ENCODE measurements at regions not wholly inside any gene's neighbourhood (a gene's known extent, or its start where the extent isn't known, plus 50 kb on each side); places are given as distances from the start of the nearest gene placed in this dataset.
A peak's percentile ranks its signal among the peaks of the same experiment; 100 is the strongest.

DNA sequence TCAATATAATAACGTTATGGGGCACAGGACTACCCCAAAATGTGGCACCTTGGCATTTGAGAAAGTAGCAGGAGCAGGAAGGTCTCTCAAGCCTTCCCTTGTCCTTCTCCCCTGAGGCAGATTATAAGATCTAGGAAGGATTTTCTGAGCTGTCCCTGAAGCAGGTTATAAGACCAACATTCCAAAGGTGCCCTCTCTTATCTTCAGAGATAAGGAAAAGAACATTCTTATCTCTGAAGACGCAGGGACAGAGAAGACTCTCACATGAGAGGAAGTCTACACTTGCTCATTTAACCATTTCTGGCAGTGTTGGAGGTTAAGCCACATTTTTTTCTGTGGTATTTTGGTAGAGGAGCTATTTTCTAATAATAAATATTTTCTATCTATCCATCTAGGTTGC, 437.9 kb upstream of the MAOA start:
- DNase-seq (ENCODE audit: low read depth, low spot score): peak; percentile 5

DNA sequence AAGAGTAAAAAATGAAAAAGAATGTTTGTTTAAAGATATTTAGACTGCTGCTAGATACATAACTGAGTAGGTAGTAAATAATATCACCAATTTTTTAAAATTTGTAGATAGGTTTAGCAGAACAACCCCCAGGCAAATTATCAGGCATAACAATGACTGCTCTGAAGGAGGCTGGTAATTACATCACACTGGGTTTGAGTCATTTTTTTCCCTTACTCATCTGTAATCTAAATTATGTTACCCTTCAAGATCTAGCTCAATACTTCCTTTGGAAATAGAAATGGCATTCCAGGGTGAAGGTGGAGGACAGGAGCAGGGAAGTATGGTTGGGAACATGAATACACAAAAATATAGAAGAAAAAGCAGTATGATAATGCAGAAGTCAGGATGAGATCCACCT, 431.6 kb upstream of the MAOA start:
- DNase-seq (ENCODE audit: low read depth, low spot score): no peak

DNA sequence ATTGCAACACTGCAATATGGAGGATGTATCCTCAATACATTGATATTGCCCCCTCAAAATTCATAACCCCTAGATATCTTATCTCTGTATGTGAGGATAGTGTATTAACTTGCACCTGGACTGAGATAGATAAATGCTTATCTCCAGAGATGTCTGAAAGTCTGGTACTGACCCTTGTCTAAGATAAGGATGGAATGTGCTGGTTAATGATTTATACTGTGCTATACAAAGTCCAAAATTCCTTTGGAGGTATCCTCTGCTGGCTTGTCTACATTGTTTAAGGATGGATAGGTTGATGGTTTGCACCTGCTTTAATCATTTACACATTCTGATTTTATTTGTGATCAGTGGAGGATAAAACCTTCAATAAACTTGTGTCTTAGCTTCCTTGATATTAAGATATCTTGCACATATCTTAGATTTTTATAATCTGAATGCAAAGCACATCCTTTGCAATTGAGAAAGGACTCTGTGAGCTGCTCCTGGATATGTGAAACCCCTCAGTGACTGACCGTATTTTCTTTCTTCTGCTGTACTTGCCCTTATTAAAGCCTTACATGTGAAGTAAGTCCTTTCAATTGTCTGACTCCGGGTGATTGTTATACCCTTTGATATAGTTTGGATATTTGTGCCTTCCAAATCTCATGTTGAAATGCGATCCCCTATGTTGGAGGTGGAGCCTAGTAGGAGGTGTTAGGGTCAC, 430.3 kb upstream of the MAOA start:
- DNase-seq (ENCODE audit: low read depth, low spot score): no peak

DNA sequence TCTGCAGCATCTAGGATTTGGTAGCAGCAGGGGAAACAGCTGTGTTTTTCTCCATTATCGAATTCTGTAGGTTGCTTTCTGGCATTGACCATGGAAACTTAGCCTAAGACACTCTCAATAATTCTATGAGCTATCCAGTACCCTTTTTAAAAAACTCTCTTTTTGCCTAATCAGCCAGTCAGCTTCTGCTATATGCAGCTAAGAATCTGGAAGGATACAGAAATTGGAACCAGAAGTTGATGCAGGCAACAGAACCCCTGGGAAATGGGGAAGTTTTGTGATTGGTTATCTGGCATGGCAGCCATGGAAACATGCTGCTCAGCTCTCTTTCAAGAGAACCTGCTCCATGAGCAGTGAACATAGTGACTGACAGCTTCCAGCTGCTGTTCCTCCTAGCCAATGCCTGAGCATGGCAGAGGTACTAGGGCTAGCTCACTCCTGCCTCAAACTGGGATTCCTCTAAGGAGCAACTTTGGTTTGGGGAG, 417.6 kb upstream of the MAOA start:
- peak; percentile 3 for DNase-seq (ENCODE audit: low read depth, low spot score)

DNA sequence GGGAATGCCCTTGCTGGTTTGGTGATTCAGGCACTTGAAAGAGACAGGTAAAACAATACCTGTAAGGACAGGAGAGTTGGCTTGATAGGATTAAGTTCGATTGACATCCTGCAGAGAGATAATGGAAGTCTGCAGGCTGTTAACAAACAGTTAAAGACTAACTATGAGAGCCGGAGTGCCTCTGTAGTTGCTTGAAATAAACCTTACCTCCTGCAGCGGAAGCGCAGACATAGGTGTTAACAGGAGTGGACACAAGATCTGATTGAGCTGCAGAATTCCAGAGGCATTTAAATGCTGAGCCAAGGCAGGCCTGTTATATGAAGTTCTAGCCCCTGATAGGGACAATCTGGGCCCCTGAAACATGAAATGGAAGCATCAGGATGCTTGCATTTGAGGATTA, 416.7 kb upstream of the MAOA start:
- DNase-seq (ENCODE audit: low read depth, low spot score): no peak

DNA sequence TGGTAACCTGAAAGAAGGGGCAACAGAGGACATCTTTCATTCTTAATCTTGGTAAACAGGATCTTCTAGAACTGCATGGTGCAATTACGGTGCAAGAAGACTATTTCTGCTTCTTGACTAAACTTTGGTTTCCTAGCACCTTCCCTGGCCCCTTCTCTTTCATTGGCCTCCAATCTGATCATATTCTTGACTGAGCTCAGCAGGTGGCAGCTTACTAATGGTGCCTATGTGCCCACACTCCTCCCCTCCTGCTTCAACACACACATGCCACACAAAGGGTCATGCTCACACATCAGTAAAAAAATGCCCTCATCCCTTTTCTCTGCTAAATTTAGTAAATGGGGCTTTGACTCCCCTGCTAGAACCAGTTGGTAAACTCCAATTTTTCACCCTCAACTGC, 400.5 kb upstream of the MAOA start:
- no peak for DNase-seq (ENCODE audit: low read depth, low spot score)

DNA sequence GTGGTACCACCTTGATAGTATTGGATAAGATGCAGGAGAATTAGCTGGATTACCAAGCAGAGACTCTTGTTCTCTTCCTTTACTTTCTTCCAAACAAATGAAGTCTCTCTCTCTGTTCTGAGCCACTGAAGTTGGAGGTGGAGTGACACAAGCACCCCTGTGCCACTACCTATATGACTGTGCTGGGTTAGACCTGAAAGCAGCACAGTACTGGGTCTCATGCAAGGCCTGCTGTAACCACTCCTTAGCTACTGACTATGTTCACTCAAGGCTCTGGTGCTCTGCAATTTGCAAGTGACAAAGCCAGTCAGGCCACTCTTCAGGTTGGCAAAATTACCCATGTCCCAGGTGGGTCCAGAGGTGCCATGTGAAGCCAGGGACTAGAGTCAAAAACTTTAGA, 389.6 kb upstream of the MAOA start:
- no peak for DNase-seq (ENCODE audit: low read depth, low spot score)

DNA sequence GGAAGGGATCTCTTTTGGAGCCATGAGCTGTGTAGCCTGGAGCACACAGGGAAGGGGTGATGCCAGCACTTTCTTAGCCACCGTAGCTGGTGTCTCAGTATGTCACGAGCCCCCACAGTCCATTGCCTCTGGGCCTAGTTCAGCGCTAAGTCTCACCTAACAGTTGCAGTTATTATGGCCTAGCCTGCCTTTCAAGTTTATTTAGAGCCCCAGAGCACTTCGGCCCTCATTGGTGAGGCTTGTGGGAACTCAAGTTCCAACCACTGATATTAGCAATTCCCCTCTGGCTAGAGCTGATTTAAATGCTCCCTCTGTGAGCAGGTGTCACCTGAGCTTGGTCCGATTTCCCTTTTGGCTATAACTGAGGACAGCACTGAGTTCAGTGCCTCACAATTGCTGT, 388.4 kb upstream of the MAOA start:
- DNase-seq (ENCODE audit: low read depth, low spot score): peak; percentile 84

DNA sequence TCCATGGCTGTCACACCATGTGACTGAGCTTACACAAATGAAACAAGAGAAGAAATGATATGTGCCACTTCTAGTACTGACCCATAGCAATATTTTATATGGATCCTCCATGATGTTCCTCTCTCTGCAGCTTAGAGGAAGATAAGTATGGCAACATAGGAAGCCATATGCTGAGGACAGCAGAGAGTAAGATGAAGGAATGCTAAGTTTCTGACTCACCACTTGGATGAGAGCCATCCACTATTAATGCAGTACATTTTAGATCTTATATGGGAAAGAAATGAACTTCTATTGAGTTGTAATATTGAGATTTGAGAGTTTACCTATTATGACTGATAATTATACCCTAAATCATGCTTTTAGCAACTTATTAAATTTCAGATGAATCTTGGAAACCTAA, 386.9 kb upstream of the MAOA start:
- DNase-seq (ENCODE audit: low read depth, low spot score): no peak

DNA sequence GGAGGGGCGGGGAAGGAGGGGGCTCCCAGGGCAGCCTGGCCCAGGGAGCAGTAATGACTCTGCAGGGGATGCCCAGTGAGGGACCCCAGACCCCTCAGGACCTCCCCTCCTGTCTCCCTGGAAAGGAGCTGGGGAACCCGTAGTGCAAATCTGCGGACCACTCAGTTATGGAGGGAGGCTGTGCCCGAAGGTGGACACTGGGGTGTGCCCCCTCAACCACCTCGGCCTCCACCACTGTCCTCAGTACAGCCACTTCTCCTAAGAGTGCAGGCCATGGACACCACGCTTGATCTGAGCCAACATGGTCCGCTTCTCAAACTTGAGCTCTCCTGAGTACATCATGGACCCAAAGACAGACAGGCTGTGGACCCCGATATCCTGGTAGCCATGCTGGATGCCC, 378.2 kb upstream of the MAOA start:
- no peak for DNase-seq (ENCODE audit: low read depth, low spot score)

DNA sequence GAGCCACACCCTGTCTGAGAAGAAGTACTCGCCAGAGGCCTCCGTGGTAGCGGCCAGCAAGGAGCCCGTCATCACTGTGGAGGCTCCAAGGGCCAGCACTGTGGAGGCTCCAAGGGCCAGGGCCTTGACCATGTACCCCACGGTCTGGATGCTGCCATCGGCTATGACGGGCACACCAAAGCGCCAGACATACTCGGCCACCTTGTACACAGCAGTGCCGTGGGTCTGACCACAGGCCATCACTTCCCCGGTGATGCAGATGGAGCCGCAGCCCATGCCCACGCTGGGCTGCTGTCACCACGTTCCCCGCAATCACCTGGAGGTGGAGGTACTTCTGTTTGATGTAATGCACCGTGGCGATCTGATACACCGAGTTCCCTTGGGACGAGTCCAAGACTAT, 377.7 kb upstream of the MAOA start:
- no peak for DNase-seq (ENCODE audit: low read depth, low spot score)

DNA sequence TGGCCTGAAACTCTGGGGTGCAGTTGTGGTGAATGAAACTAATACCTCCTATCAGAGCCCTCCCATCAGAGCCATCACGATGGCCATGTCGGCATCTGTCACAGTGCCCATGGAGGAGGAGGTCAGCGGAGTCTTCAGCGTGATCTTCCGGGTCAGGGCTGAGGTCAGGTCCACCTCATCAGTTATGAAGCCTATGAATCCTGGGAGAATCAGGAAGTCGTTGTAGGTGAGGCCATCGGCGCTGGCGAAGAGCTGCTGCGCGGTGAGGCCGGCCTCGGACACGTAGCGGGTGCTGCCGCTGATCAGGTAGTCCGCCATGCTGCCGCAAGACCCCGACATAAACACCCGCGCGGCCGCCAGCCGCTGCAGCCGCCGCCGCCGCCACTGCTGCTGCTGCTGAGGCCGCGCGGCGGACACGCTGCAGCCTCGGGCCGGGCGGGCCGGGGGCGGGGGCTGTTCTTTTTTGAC, 376.7 kb upstream of the MAOA start:
- DNase-seq (ENCODE audit: low read depth, low spot score): no peak

DNA sequence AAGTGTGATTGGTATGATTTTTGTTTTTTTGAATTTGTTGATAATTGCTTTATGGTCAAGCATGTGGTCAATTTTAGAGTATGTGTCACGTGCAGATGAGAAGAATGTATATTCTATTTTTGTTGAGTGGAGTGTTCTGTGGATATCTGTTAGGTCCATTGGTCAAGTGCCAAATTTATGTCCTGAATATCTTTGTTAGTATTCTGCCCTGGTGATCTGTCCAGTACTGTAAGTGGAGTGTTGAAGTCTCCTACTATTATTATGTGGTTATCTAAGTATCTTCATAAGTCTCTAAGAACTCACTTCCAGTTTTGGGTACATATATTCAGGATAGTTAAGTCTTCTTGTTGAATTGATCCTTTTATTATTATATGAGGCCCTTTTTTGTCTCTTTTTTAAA, 372.9 kb upstream of the MAOA start:
- DNase-seq (ENCODE audit: low read depth, low spot score): no peak

DNA sequence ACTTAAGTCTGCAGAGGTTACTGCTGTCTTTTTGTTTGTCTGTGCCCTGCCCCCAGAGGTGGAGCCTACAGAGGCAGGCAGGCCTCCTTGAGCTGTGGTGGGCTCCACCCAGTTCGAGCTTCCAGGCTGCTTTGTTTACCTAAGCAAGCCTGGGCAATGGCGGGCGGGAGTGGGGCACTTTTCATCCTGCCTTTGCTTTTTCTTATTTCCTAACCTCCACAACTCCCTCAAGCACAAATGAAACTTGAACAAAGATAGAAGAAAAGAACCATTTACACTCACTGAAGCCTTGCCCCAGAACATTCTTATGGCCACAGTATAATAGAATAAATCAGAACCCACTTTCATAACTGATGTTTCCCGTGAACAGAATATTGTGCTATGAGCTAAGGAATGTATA, 344.5 kb upstream of the MAOA start:
- DNase-seq (ENCODE audit: low read depth, low spot score): peak; percentile 17

DNA sequence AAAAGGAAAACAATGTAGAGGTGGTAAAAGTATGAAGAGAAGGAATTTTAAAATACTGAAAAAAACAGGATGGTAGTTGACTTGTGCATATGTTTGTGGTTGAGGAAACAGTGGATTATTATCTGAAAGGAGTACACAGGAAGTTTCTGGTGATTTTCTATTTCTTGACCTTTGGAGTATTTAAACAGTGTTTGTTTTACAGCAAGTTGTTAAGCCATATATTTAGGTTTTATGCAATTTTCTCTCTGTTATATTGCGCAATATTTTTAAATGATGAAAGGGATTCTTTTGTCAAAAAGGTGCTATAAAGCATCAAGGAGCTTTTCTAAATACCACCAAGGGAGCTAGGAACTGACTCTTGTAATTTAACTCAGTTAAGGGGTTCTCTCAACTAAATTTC, 343.1 kb upstream of the MAOA start:
- no peak for DNase-seq (ENCODE audit: low read depth, low spot score)

DNA sequence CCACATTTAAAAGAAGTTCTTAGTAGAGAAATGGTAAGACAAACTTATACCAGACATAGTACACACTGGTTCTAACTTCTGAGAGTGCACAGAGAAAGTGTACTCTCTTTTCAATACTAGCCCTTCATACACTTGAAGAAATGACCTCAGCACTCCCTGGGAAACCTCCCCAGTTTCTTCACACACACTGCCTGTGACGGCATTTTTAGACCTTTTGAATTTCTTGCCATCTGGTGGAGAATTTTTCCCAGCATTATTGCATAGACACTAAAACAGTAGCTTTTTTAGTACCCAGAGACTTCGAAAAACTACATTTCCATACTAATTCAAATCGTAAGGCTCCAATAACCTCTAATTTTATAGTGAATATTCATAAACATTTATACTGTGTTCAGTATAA, 341.6 kb upstream of the MAOA start:
- DNase-seq (ENCODE audit: low read depth, low spot score): no peak

DNA sequence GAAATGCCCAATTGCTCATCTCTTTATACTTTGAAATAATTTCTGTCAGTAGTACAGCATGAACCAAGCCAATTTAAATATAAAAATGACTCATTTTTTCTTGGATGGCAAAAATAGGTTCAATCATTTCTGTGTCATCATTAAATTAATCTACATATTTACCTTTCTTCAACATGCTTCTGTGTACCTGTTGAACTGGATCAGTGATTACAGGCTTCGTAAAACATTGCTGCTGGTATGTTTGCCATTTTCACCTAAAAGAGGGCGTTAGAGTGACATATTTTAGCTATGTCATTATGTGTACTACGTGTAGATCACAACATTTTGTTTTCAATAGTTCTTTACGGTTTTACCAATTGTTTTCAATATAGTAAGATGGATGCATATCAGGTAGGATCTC, 340.5 kb upstream of the MAOA start:
- DNase-seq (ENCODE audit: low read depth, low spot score): no peak

DNA sequence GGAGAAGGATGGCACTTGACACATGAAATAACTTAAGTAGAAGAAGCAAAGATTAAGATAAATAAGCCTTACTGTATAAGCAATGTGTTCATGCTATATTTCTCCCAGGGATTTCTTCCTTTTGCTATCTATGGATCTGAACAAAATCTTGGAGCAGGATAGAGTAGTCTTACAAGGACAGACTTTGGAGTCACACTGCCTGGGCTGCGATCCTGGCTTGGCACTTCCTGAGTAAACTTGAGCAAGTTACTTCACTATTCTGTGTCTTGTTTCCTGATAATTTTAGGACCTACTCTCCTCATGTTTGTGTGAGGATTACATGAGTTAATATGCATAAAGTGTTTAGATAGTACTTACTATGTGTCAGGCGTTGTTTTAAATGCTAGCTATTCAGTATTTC, 340.0 kb upstream of the MAOA start:
- DNase-seq (ENCODE audit: low read depth, low spot score): no peak

DNA sequence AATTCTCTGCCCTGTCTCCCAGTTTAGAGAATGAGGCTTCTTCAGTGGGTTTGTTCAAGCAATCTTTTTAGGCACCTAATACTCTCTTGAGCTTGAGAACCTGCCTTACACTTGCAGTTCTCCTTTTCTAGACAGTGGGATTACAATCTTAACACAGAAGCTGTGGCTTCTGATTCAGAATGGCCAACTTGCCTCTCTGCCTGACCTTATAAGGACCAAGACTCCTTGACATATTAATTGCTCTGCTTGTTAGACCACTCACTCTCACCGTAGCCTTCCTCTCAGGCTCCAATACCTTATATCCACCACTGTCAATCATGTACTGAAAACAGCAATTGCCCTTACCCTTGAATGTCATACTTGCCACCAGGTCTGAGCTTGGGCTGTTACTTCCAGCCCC, 338.7 kb upstream of the MAOA start:
- DNase-seq (ENCODE audit: low read depth, low spot score): no peak

DNA sequence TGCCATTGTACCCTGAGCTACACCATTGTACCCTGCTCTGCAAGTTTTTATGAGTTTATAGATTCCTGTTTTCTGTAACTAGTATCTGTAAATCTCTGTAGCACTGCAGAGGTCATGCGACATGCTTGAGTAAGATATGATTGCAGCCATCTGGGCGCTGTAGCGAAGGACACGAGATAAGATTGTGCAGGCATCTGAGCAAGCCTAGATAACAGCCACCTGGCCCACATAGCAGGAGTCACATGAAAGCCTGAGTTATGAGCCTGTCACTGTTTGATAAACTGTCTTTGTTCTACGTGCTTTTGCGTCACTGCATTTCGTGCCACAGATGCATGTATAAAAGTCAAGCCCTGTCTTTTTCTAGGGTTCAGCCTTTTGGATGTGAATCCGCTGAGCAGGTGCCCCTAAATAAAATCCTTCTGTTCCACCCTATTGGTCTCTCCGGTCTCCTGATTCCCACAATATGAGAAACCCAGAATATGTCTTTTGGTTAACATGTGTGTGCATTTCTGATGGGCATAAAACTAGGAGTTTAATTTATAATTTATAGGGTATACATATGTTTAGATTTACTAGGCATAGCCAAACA, 327.6 kb upstream of the MAOA start:
- no peak for DNase-seq (ENCODE audit: low read depth, low spot score)

DNA sequence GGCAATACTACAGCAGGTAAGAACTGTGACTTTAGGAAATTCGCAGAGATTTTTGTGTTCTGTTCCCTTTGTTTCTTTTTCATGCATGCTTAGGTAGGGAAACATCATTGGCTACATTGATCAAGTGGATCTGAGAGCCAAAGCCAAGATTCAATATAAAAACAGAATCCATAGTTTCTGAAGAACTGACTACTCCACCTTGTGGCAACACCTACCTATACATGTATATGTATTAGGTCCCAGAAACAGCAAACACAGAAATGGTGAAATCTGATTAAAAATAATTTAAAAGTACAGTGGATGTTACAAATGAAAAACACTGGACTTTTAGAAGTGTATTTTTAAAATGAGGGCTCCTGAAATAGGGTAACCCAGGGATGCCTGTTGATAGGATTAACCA, 322.6 kb upstream of the MAOA start:
- no peak for DNase-seq (ENCODE audit: low read depth, low spot score)

DNA sequence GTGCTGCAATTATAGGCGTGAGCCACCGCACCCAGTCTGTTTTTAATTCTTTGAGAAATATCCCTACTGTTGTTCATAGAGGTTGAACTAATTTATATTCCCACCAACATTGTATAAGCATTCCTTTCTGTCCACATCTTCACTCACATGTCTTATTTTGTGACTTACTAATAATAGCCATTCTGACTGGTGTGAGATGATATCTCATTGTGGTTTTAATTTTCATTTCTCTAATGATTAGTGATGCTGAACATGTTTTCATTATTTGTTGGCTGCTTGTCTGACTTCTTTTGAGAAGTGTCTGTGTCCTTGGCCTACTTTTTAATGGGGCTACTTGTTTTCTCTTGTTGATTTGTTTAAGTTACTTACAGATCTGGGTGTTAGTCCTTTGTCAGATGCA, 310.9 kb upstream of the MAOA start:
- no peak for DNase-seq (ENCODE audit: low read depth, low spot score)

DNA sequence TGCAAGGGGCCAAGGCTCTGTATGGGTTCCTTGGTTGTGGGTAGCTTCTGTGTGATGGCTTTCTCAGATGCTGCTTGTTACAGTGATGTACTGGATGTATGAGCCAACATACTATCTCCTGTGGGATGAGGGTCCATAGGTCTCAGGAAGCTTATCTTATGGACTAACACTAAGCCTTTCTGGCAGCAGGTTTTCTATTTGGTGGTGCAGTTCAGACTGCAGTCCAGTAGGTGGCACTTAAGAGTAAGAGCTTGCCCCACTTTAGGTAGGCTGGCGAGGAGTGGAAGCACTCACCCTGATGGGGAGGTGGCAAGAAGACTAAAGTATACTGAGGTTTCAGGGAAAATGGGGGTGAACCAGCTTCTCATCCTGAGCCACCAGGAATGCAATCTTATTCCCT, 306.7 kb upstream of the MAOA start:
- DNase-seq (ENCODE audit: low read depth, low spot score): peak; percentile 81

DNA sequence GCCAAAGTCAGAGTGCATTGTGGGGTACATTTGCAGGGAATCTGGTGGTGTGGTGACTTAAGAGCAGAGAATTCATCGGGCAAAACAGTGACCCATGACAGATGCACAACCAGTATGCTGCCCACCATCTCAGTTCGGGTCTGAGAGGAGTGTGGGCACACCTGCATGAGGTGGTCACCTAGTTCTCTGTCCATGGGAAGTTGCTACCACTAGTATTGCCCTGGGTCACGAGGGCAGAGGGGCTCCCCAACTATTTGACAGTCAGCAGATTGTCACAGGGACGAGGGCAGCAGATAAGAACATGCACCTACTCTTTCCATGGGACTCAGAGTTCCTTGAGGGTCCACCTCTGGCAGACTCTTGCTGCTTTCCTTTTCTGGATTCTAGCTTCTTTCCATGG, 305.2 kb upstream of the MAOA start:
- no peak for DNase-seq (ENCODE audit: low read depth, low spot score)
